HEK293 (cell line): ENCODE measurements at regions not wholly inside any gene's neighbourhood (a gene's known extent, or its start where the extent isn't known, plus 50 kb on each side); places are given as distances from the start of the nearest gene placed in this dataset.

Experiments
- CTCF ChIA-PET: fragments of 350-600 bp; formaldehyde crosslinking; extraction: SDS; loops from one replicate; lab custom pipeline; 2021; ENCODE audit warnings: antibody characterized with exemption; lab: Yijun Ruan, JAX
- POLR2A ChIA-PET: fragments of 300-600 bp; formaldehyde crosslinking; extraction: SDS; loops from one replicate; lab custom pipeline; 2020; ENCODE audit warnings: antibody characterized with exemption, inconsistent platforms; lab: Yijun Ruan, JAX
- H3K27ac ChIP-seq: fragments of 200-500 bp; sonication (Bioruptor generic); 2 replicates; pipeline ENCODE4 v1.5.1; 2014; ENCODE audit warnings: low read depth, low read length, control low read depth, inconsistent platforms; ENCODE audit errors: extremely low read depth
- H3K36me3 ChIP-seq, 2 experiments: fragments of 200-500 bp in 1 of 2; sonication (Bioruptor generic) in 1 of 2; 1 replicate in 1 of 2; 2 replicates in 1 of 2; pipeline ENCODE4 v1.5.1; 2014 to 2017; ENCODE audit warnings: inconsistent platforms in 2 of 2, low read length in 2 of 2; ENCODE audit not compliant: control insufficient read depth in 2 of 2, insufficient read depth in 1 of 2
- H3K4me1 ChIP-seq: fragments of 200-500 bp; sonication (Bioruptor generic); 2 replicates; pipeline ENCODE4 v1.5.1; 2014; ENCODE audit warnings: mild to moderate bottlenecking, low read length, inconsistent platforms; ENCODE audit not compliant: control insufficient read depth, insufficient read depth
- H3K4me3 ChIP-seq: 2 replicates; pipeline ENCODE4 v1.5.1; 2011; ENCODE audit warnings: low read depth, mild to moderate bottlenecking, control low read depth, low read length, moderate library complexity
- H3K9me3 ChIP-seq: fragments of 200-500 bp; sonication (Bioruptor generic); 2 replicates; pipeline ENCODE4 v1.5.1; 2014; ENCODE audit warnings: low read depth, low read length, inconsistent platforms; ENCODE audit not compliant: control insufficient read depth, insufficient read depth
- KLF7 ChIP-seq: fragments of 450-650 bp; formaldehyde crosslinking; IDR thresholded peaks from 2 replicates; pipeline ENCODE4 v1.5.1; 2016; ENCODE audit warnings: missing biosample characterization, missing genetic modification characterization, borderline replicate concordance
- REST ChIP-seq: fragments of 450-650 bp; formaldehyde crosslinking; IDR thresholded peaks from 2 replicates; pipeline ENCODE4 v1.5.1; 2016; ENCODE audit warnings: missing biosample characterization, missing genetic modification characterization
- YY2 ChIP-seq: fragments of 450-650 bp; formaldehyde crosslinking; IDR thresholded peaks from 2 replicates; pipeline ENCODE4 v1.5.1; 2016; ENCODE audit warnings: missing biosample characterization, missing genetic modification characterization
- ZBTB10 ChIP-seq: fragments of 450-650 bp; formaldehyde crosslinking; IDR thresholded peaks from 2 replicates; pipeline ENCODE4 v1.5.1; 2016; ENCODE audit warnings: missing biosample characterization, missing genetic modification characterization
- ZBTB11 ChIP-seq: fragments of 450-650 bp; formaldehyde crosslinking; conservative IDR thresholded peaks from 2 replicates; pipeline ENCODE4 v1.5.1; 2016; ENCODE audit warnings: low read depth, missing biosample characterization, missing genetic modification characterization
- ZFP37 ChIP-seq: fragments of 450-650 bp; formaldehyde crosslinking; IDR thresholded peaks from 2 replicates; pipeline ENCODE4 v1.5.1; 2016; ENCODE audit warnings: missing biosample characterization, missing genetic modification characterization
- ZNF157 ChIP-seq: fragments of 450-650 bp; formaldehyde crosslinking; IDR thresholded peaks from 2 replicates; pipeline ENCODE4 v1.5.1; 2016; ENCODE audit warnings: missing biosample characterization, missing genetic modification characterization
- ZNF16 ChIP-seq: fragments of 450-650 bp; formaldehyde crosslinking; IDR thresholded peaks from 2 replicates; pipeline ENCODE4 v1.5.1; 2016; ENCODE audit warnings: low read depth, missing biosample characterization, missing genetic modification characterization
- ZNF174 ChIP-seq: fragments of 450-650 bp; formaldehyde crosslinking; IDR thresholded peaks from 2 replicates; pipeline ENCODE4 v1.5.0; 2017; ENCODE audit warnings: missing biosample characterization, mild to moderate bottlenecking, missing genetic modification characterization
- ZNF19 ChIP-seq: fragments of 450-650 bp; formaldehyde crosslinking; IDR thresholded peaks from 2 replicates; pipeline ENCODE4; 2016; ENCODE audit warnings: missing biosample characterization, missing genetic modification characterization, low read depth
- ZNF202 ChIP-seq: fragments of 450-650 bp; formaldehyde crosslinking; IDR thresholded peaks from 2 replicates; pipeline ENCODE4 v1.5.1; 2016; ENCODE audit warnings: missing biosample characterization, missing genetic modification characterization, borderline replicate concordance
- ZNF292 ChIP-seq: fragments of 450-650 bp; formaldehyde crosslinking; IDR thresholded peaks from 2 replicates; pipeline ENCODE4 v1.5.1; 2016; ENCODE audit warnings: low read depth, missing biosample characterization, missing genetic modification characterization, borderline replicate concordance
- ZNF366 ChIP-seq: fragments of 450-650 bp; formaldehyde crosslinking; conservative IDR thresholded peaks from 2 replicates; pipeline ENCODE4 v1.5.1; 2016; ENCODE audit warnings: missing biosample characterization, missing genetic modification characterization
- ZNF521 ChIP-seq: fragments of 450-650 bp; formaldehyde crosslinking; IDR thresholded peaks from 2 replicates; pipeline ENCODE4 v1.5.1; 2017; ENCODE audit warnings: missing biosample characterization, mild to moderate bottlenecking, missing genetic modification characterization
- ZNF558 ChIP-seq: fragments of 450-650 bp; formaldehyde crosslinking; IDR thresholded peaks from 2 replicates; pipeline ENCODE4 v1.5.1; 2016; ENCODE audit warnings: missing biosample characterization, missing genetic modification characterization
- ZNF571 ChIP-seq: fragments of 450-650 bp; formaldehyde crosslinking; IDR thresholded peaks from 2 replicates; pipeline ENCODE4 v1.5.0; 2017; ENCODE audit warnings: missing biosample characterization, missing genetic modification characterization
- ZNF600 ChIP-seq: fragments of 450-650 bp; formaldehyde crosslinking; IDR thresholded peaks from 2 replicates; pipeline ENCODE4 v1.5.1; 2016; ENCODE audit warnings: missing biosample characterization, missing genetic modification characterization
- ZNF654 ChIP-seq: fragments of 450-650 bp; formaldehyde crosslinking; IDR thresholded peaks from 2 replicates; pipeline ENCODE4 v1.5.1; 2016; ENCODE audit warnings: low read depth, missing biosample characterization, missing genetic modification characterization
- TF ChIP-seq, protein P1 (sequence below): fragments of 450-650 bp; formaldehyde crosslinking; IDR thresholded peaks from 2 replicates; pipeline ENCODE4 v1.5.1; 2016; ENCODE audit warnings: missing biosample characterization, missing genetic modification characterization
- TF ChIP-seq, protein P2 (sequence below): sonication (generic); formaldehyde crosslinking; IDR thresholded peaks from 2 replicates; pipeline ENCODE4 v1.8.1; 2022; ENCODE audit warnings: mild to moderate bottlenecking, moderate library complexity, missing genetic modification reagents

- CTCF ChIA-PET: no interaction called here
- H3K27ac ChIP-seq: no peak overlapping the region
- H3K4me3 ChIP-seq: no peak overlapping the region
- no peak for TF ChIP-seq ZNF521
- no peak for TF ChIP-seq YY2 (tag by site-specific recombination)
- TF ChIP-seq ZNF654 (tag by site-specific recombination): no peak
- TF ChIP-seq KLF7: no peak
- no peak for TF ChIP-seq ZNF202 (tag by site-specific recombination)
- TF ChIP-seq ZNF174: no peak
- TF ChIP-seq, all 188 proteins: peak for 0
- POLR2A ChIA-PET: no interaction called here
- no peaks in the 10 kb centered on the region for H3K36me3 ChIP-seq
- H3K4me1 ChIP-seq: no peaks in the 10 kb centered on the region
- H3K9me3 ChIP-seq: no peaks in the 10 kb centered on the region; the same call in 1 of the 2 replicates
Observed at GRCh38 chr21:20685475-20685874, 312.7 kb upstream of the NCAM2 start.

DNA sequence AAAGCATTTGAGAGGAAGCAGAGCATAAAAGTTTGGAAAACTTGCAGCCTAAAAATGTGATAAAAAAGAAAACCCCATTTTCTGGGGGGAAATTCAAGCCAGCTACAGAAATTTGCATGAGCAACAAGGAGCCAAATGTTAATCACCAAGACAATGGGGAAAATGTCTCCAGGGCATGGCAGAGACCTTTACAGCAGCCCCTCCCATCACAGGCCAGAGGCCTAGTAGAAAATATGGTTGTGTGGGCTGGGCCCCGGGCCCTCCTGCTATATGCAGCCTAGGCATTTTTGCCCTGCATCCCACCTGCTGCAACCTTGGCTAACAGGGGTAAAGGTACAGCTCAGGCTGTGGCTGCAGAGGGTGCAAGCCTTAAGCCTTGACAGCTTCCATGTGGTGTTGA, 299.6 kb upstream of the NCAM2 start:
- TF ChIP-seq ZBTB10 (no peak), ZNF16 (tag by site-specific recombination) (no peak), ZNF19 (tag by site-specific recombination) (no peak), KLF7 (no peak), ZNF558 (tag by site-specific recombination) (no peak), ZBTB11 (tag by site-specific recombination) (no peak), ZNF571 (tag by site-specific recombination) (no peak), ZNF292 (tag by site-specific recombination) (no peak), ZNF600 (tag by site-specific recombination) (no peak), ZNF366 (tag by site-specific recombination) (no peak), REST (tag by site-specific recombination) (no peak), ZNF157 (no peak), ZFP37 (no peak)
- TF ChIP-seq, protein P1, sequence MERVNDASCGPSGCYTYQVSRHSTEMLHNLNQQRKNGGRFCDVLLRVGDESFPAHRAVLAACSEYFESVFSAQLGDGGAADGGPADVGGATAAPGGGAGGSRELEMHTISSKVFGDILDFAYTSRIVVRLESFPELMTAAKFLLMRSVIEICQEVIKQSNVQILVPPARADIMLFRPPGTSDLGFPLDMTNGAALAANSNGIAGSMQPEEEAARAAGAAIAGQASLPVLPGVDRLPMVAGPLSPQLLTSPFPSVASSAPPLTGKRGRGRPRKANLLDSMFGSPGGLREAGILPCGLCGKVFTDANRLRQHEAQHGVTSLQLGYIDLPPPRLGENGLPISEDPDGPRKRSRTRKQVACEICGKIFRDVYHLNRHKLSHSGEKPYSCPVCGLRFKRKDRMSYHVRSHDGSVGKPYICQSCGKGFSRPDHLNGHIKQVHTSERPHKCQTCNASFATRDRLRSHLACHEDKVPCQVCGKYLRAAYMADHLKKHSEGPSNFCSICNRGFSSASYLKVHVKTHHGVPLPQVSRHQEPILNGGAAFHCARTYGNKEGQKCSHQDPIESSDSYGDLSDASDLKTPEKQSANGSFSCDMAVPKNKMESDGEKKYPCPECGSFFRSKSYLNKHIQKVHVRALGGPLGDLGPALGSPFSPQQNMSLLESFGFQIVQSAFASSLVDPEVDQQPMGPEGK (tag by site-specific recombination): no peak
- TF ChIP-seq, protein P2, sequence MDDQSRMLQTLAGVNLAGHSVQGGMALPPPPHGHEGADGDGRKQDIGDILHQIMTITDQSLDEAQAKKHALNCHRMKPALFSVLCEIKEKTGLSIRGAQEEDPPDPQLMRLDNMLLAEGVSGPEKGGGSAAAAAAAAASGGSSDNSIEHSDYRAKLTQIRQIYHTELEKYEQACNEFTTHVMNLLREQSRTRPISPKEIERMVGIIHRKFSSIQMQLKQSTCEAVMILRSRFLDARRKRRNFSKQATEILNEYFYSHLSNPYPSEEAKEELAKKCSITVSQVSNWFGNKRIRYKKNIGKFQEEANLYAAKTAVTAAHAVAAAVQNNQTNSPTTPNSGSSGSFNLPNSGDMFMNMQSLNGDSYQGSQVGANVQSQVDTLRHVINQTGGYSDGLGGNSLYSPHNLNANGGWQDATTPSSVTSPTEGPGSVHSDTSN (CRISPR knock-in tag): no peak
- POLR2A ChIA-PET: no interaction called here
- Histone ChIP-seq H3K4me3 (no peak overlapping the region), H3K9me3 (no peaks in the 10 kb centered on the region), H3K27ac (no peak overlapping the region), H3K4me1 (no peaks in the 10 kb centered on the region), H3K36me3 (no peaks in the 10 kb centered on the region)
- CTCF ChIA-PET: no interaction called here
